GM12891 (cell line): ENCODE measurements at regions not wholly inside any gene's neighbourhood (a gene's known extent, or its start where the extent isn't known, plus 50 kb on each side); places are given as distances from the start of the nearest gene placed in this dataset.

Experiments
- PAX5 ChIP-seq: IDR thresholded peaks from 2 replicates; pipeline ENCODE4 v1.6.1; 2011; ENCODE audit warnings: low read length, moderate library complexity, mild to moderate bottlenecking; ENCODE audit not compliant: insufficient read depth, severe bottlenecking
- POLR2A ChIP-seq: IDR thresholded peaks from 2 replicates; pipeline ENCODE4 v1.6.1; 2011; ENCODE audit warnings: low read depth, low read length, control low read depth
- POLR2AphosphoS5 ChIP-seq: IDR thresholded peaks from 2 replicates; pipeline ENCODE4 v1.6.1; 2011; ENCODE audit warnings: low read depth, low read length, control low read depth
- POU2F2 ChIP-seq: IDR thresholded peaks from 2 replicates; pipeline ENCODE4 v1.6.1; 2011; ENCODE audit warnings: low read depth, mild to moderate bottlenecking, control low read depth, low read length, moderate library complexity
- SPI1 ChIP-seq: IDR thresholded peaks from 2 replicates; pipeline ENCODE4 v1.6.1; 2011; ENCODE audit warnings: low read depth, low read length, control low read depth
- TAF1 ChIP-seq: IDR thresholded peaks from 2 replicates; pipeline ENCODE4 v1.6.1; 2011; ENCODE audit warnings: low read depth, low read length, control low read depth

GRCh38 chr12:124157406-124157805 is 137.5 kb upstream of the RFLNA start:
- TF ChIP-seq POLR2A (no peak), POLR2AphosphoS5 (no peak), TAF1 (no peak), PAX5 (no peak), SPI1 (no peak), POU2F2 (no peak)
